Astrocyte (in vitro differentiated cells and primary cell): ENCODE measurements at regions not wholly inside any gene's neighbourhood (a gene's known extent, or its start where the extent isn't known, plus 50 kb on each side); places are given as distances from the start of the nearest gene placed in this dataset.

Source experiments
- DNase-seq: peaks from one replicate; pipeline ENCODE4 v3.0.0-alpha.2; 2010; ENCODE audit warnings: low read depth
- FAIRE-seq: peaks from 2 replicates; lab custom pipeline; 2011; peaks lifted over from hg19 to GRCh38; lab: Jason Lieb, UNC
- H2AFZ ChIP-seq: 2 replicates; pipeline ENCODE4 v1.6.0; 2012; ENCODE audit warnings: low read depth, low read length, inconsistent platforms
- H3K27ac ChIP-seq: 2 replicates; pipeline ENCODE4 v1.5.1; 2011; ENCODE audit warnings: low read depth, low read length, inconsistent platforms
- H3K27me3 ChIP-seq: 2 replicates; pipeline ENCODE4 v1.6.0; 2011; ENCODE audit warnings: low read length, inconsistent platforms; ENCODE audit not compliant: insufficient read depth
- H3K36me3 ChIP-seq: 2 replicates; pipeline ENCODE4 v1.5.1; 2011; ENCODE audit warnings: low read length, inconsistent platforms; ENCODE audit not compliant: insufficient read depth
- H3K4me1 ChIP-seq: 2 replicates; pipeline ENCODE4 v1.5.1; 2011; ENCODE audit warnings: low read length, inconsistent platforms; ENCODE audit not compliant: insufficient read depth
- H3K4me2 ChIP-seq: 2 replicates; pipeline ENCODE4 v1.6.0; 2012; ENCODE audit warnings: low read length, inconsistent platforms
- H3K4me3 ChIP-seq: 2 replicates; pipeline ENCODE4 v1.5.1; 2011; ENCODE audit warnings: low read depth, mild to moderate bottlenecking, low read length, inconsistent platforms; ENCODE audit not compliant: insufficient read depth
- H3K79me2 ChIP-seq: 2 replicates; pipeline ENCODE4 v1.6.0; 2012; ENCODE audit warnings: mild to moderate bottlenecking, low read length, inconsistent platforms; ENCODE audit not compliant: insufficient read depth
- H3K9ac ChIP-seq: 2 replicates; pipeline ENCODE4 v1.6.0; 2012; ENCODE audit warnings: mild to moderate bottlenecking, low read length, inconsistent platforms
- H3K9me3 ChIP-seq: 2 replicates; pipeline ENCODE4 v1.5.1; 2012; ENCODE audit warnings: low read depth, mild to moderate bottlenecking, low read length, inconsistent platforms; ENCODE audit not compliant: insufficient read depth
- H4K20me1 ChIP-seq: 2 replicates; pipeline ENCODE4 v1.6.0; 2012; ENCODE audit warnings: low read length, inconsistent platforms; ENCODE audit not compliant: insufficient read depth
- H3K27ac Mint-ChIP-seq: one replicate; pipeline ENCODE4 v1.8.0; 2021; ENCODE audit warnings: mild to moderate bottlenecking, mixed read lengths; ENCODE audit not compliant: unreplicated experiment
- H3K27me3 Mint-ChIP-seq: one replicate; pipeline ENCODE4 v1.8.0; 2021; ENCODE audit warnings: low read depth, mixed read lengths; ENCODE audit not compliant: unreplicated experiment
- H3K36me3 Mint-ChIP-seq: one replicate; pipeline ENCODE4 v1.8.0; 2021; ENCODE audit warnings: low read depth, mixed read lengths; ENCODE audit not compliant: unreplicated experiment
- H3K4me1 Mint-ChIP-seq: one replicate; pipeline ENCODE4 v1.8.0; 2021; ENCODE audit warnings: low read depth, mixed read lengths; ENCODE audit not compliant: unreplicated experiment
- H3K4me3 Mint-ChIP-seq: one replicate; pipeline ENCODE4 v1.8.0; 2021; ENCODE audit warnings: mild to moderate bottlenecking, moderate library complexity, mixed read lengths; ENCODE audit not compliant: unreplicated experiment
- H3K9me3 Mint-ChIP-seq: one replicate; pipeline ENCODE4 v1.8.0; 2021; ENCODE audit warnings: mild to moderate bottlenecking, mixed read lengths; ENCODE audit not compliant: unreplicated experiment
- CTCF ChIP-seq: IDR thresholded peaks from 2 replicates; pipeline ENCODE4 v1.5.1; 2011; ENCODE audit warnings: low read depth, mild to moderate bottlenecking, inconsistent platforms, low read length, moderate library complexity; ENCODE audit not compliant: insufficient read depth
- EZH2 ChIP-seq: IDR thresholded peaks from 2 replicates; pipeline ENCODE4 v1.6.1; 2012; ENCODE audit warnings: mild to moderate bottlenecking, low read length, inconsistent platforms; ENCODE audit not compliant: insufficient read depth

DNA sequence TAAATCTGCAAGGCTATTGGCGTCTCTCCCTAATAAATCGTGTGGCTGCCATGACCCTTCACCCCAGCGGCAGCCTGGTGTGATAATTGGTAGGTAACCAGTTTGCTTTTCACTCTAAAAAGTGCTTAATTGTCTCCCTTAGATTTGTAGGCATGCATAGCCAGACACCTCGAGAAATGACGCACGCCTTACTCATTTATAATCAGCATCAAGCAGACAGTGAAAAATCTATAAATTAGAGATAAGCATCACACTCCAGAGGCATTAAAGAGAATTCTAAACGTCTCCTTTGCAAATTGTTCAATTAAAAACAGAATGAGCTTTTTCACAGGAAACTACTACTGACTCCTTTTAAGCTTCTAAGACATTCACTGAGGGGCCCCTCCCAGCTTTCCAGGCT is 110.2 kb upstream of the RPS6KA2 start:
- DNase-seq, result peak; percentile 58
- peak overlapping the region; percentile 48 for H3K27ac Mint-ChIP-seq
- Histone ChIP-seq H3K27ac (peak overlapping the region; percentile 60), H3K9me3 (no peaks in the 10 kb centered on the region), H3K4me1 (peaks cover 14% of the 10 kb centered on the region), H3K79me2 (no peaks in the 10 kb centered on the region), H4K20me1 (no peaks in the 10 kb centered on the region), H3K9ac (no peak overlapping the region), H3K4me3 (no peak overlapping the region), H3K27me3 (no peaks in the 10 kb centered on the region), H3K36me3 (no peaks in the 10 kb centered on the region), H3K4me2 (peak overlapping the region; percentile 49), H2AFZ (no peak overlapping the region)
- no peaks in the 10 kb centered on the region for H3K9me3 Mint-ChIP-seq
- H3K36me3 Mint-ChIP-seq, result no peaks in the 10 kb centered on the region
- H3K4me1 Mint-ChIP-seq, result peaks cover 36% of the 10 kb centered on the region
- H3K4me3 Mint-ChIP-seq, result no peak overlapping the region
- H3K27me3 Mint-ChIP-seq, result peaks cover 1% of the 10 kb centered on the region
- no peak for FAIRE-seq
- no peak for TF ChIP-seq CTCF
- no peak for TF ChIP-seq EZH2

DNA sequence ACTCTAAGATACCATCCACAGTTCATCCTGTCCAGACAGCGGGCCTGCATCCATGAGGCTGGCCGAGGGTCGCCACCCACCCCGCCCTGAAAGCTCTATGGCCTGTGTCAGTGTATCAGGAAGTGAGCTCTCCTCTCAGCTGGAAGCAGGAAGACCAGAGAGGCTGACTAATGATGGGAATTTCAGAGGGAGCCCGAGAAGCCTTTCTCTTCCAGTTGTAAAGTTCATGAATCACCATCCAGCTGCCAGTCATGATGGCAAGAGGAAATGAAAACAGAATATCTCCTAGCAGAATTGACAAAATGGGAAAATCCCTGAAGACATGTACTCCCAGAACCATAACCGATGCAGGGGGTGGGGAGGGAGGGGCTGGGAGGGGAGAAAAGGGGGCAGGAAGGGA is 109.6 kb upstream of the RPS6KA2 start:
- no peaks in the 10 kb centered on the region for H3K9me3 ChIP-seq
- Mint-ChIP-seq H3K4me1 (peaks cover 36% of the 10 kb centered on the region), H3K9me3 (no peaks in the 10 kb centered on the region), H3K27me3 (peaks cover 1% of the 10 kb centered on the region), H3K4me3 (no peak overlapping the region), H3K36me3 (no peaks in the 10 kb centered on the region), H3K27ac (peak overlapping the region; percentile 95)
- FAIRE-seq, result no peak
- H2AFZ ChIP-seq, result peak overlapping the region; percentile 28
- peak; percentile 77 for DNase-seq
- no peak for TF ChIP-seq EZH2
- TF ChIP-seq CTCF, result no peak
- no peaks in the 10 kb centered on the region for H4K20me1 ChIP-seq
- H3K79me2 ChIP-seq, result no peaks in the 10 kb centered on the region
- no peaks in the 10 kb centered on the region for H3K27me3 ChIP-seq
- H3K4me3 ChIP-seq, result no peak overlapping the region
- peak overlapping the region; percentile 60 for H3K27ac ChIP-seq
- no peaks in the 10 kb centered on the region for H3K36me3 ChIP-seq
- H3K4me1 ChIP-seq, result peaks cover 14% of the 10 kb centered on the region
- peak overlapping the region; percentile 49 for H3K4me2 ChIP-seq
- H3K9ac ChIP-seq, result peak overlapping the region; percentile 7

DNA sequence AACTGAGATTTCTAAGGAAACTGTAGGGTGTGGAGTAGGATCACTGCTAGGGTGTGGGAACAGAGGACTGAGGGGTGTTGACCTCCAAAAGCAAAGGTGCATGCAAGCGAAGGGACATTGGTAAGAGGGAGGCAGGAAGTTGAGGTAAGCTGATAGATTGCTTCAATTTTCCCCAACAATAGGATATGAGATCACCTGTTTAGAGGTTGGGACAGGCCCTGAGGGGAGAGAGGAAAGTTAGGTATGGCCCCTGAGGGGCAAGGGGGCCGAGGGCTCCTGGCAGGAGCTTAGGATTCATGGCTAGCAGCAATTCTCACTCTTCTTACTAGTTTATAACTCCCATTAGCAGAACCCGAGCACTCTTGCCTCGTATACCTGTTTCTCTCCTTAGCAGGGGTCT is 106.8 kb upstream of the RPS6KA2 start:
- no peak for FAIRE-seq
- no peak overlapping the region for H3K27ac ChIP-seq
- no peak overlapping the region for H3K4me3 Mint-ChIP-seq

More for the DNA sequence above, 106.8 kb upstream of the RPS6KA2 start:
- Mint-ChIP-seq H3K36me3 (no peaks in the 10 kb centered on the region), H3K27me3 (peaks cover 1% of the 10 kb centered on the region), H3K27ac (no peak overlapping the region), H3K4me1 (peaks cover 29% of the 10 kb centered on the region), H3K9me3 (no peaks in the 10 kb centered on the region)
- DNase-seq, result no peak
- Histone ChIP-seq H3K36me3 (no peaks in the 10 kb centered on the region), H4K20me1 (no peaks in the 10 kb centered on the region), H3K4me2 (no peak overlapping the region), H3K4me3 (no peak overlapping the region), H3K4me1 (peaks cover 14% of the 10 kb centered on the region), H2AFZ (no peak overlapping the region), H3K79me2 (no peaks in the 10 kb centered on the region), H3K27me3 (no peaks in the 10 kb centered on the region), H3K9me3 (no peaks in the 10 kb centered on the region), H3K9ac (no peak overlapping the region)
- no peak for TF ChIP-seq EZH2
- no peak for TF ChIP-seq CTCF
